IMR-90 (cell line): ENCODE measurements at regions not wholly inside any gene's neighbourhood (a gene's known extent, or its start where the extent isn't known, plus 50 kb on each side); places are given as distances from the start of the nearest gene placed in this dataset.

Experiments used
- CTCF ChIP-seq: conservative IDR thresholded peaks from 2 replicates; pipeline ENCODE4 v1.5.1; 2012; ENCODE audit warnings: mild to moderate bottlenecking, low read depth, low read length, improper control_type of control experiment
- MXI1 ChIP-seq: IDR thresholded peaks from 2 replicates; pipeline ENCODE4 v1.6.1; 2012; ENCODE audit warnings: low read depth, mild to moderate bottlenecking, low read length, moderate library complexity, borderline replicate concordance
- POLR2A ChIP-seq: IDR thresholded peaks from 2 replicates; pipeline ENCODE4 v1.6.1; 2012; ENCODE audit warnings: mild to moderate bottlenecking, low read depth, low read length
- RAD21 ChIP-seq: IDR thresholded peaks from 2 replicates; pipeline ENCODE4 v1.6.1; 2012; ENCODE audit warnings: low read length, improper control_type of control experiment
- SMC3 ChIP-seq: fragments of 150-350 bp; IDR thresholded peaks from 2 replicates; pipeline ENCODE4 v1.6.1; 2016; ENCODE audit warnings: low read depth, mild to moderate bottlenecking, antibody characterized with exemption, low read length, moderate library complexity
- USF2 ChIP-seq: fragments of 150-350 bp; IDR thresholded peaks from 2 replicates; pipeline ENCODE4 v1.6.1; 2017; ENCODE audit warnings: mild to moderate bottlenecking, antibody characterized with exemption, low read length, low read depth

- TF ChIP-seq CTCF, result no peak
- TF ChIP-seq USF2, result no peak
- TF ChIP-seq MXI1, result no peak
- TF ChIP-seq SMC3, result no peak
- no peak for TF ChIP-seq POLR2A
- no peak for TF ChIP-seq RAD21
Observed at GRCh38 chr6:81371930-81372329, 380.6 kb downstream of the TENT5A start.
